GM23338 (cell line): ENCODE measurements at regions not wholly inside any gene's neighbourhood (a gene's known extent, or its start where the extent isn't known, plus 50 kb on each side); places are given as distances from the start of the nearest gene placed in this dataset.

Experiments used
- ATAC-seq: fragments of 200-7000 bp; cut with Tn5 transposase; 3 replicates; pipeline ENCODE4 v1.9.1; 2020
- DNase-seq: peaks from one replicate; pipeline ENCODE4 v3.0.0-alpha.2; 2015; ENCODE audit warnings: low spot score
- H2AFZ ChIP-seq: fragments of 200-600 bp; sonication (generic); 2 replicates; pipeline ENCODE4 v1.8.0; 2016; ENCODE audit warnings: antibody characterized with exemption, mild to moderate bottlenecking, moderate library complexity
- H3F3A ChIP-seq: fragments of 200-600 bp; sonication (generic); replicated peaks from 2 replicates; pipeline ENCODE4 v1.8.0; 2017; ENCODE audit warnings: antibody characterized with exemption, mixed run types, low read depth
- H3K27ac ChIP-seq: fragments of 200-600 bp; sonication (generic); 2 replicates; pipeline ENCODE4 v1.6.1; 2016; ENCODE audit warnings: low read depth
- H3K27me3 ChIP-seq: fragments of 200-600 bp; sonication (generic); 2 replicates; pipeline ENCODE4 v1.8.0; 2016; ENCODE audit warnings: mild to moderate bottlenecking, mixed run types, moderate library complexity; ENCODE audit not compliant: insufficient read depth
- H3K36me3 ChIP-seq: fragments of 200-600 bp; sonication (generic); 2 replicates; pipeline ENCODE4 v1.8.0; 2016; ENCODE audit warnings: mild to moderate bottlenecking; ENCODE audit not compliant: insufficient read depth
- H3K4me1 ChIP-seq: fragments of 200-600 bp; sonication (generic); 2 replicates; pipeline ENCODE4 v1.8.0; 2016; ENCODE audit warnings: mild to moderate bottlenecking, moderate library complexity; ENCODE audit not compliant: insufficient read depth
- H3K4me2 ChIP-seq: fragments of 200-600 bp; sonication (generic); 2 replicates; pipeline ENCODE4 v1.7.1; 2017; ENCODE audit warnings: mixed run types
- H3K4me3 ChIP-seq: fragments of 200-600 bp; sonication (generic); 2 replicates; pipeline ENCODE4 v1.6.1; 2016; ENCODE audit warnings: mixed run types
- H3K79me2 ChIP-seq: fragments of 200-600 bp; sonication (generic); replicated peaks from 2 replicates; pipeline ENCODE4 v1.8.0; 2017; ENCODE audit warnings: mild to moderate bottlenecking; ENCODE audit not compliant: insufficient read depth
- H3K9me2 ChIP-seq: fragments of 200-600 bp; sonication (generic); 2 replicates; pipeline ENCODE4 v1.8.0; 2017; ENCODE audit not compliant: insufficient read depth
- H4K20me1 ChIP-seq: fragments of 200-600 bp; sonication (generic); replicated peaks from 2 replicates; pipeline ENCODE4 v1.8.0; 2017; ENCODE audit warnings: mild to moderate bottlenecking; ENCODE audit not compliant: insufficient read depth
- H3K27ac Mint-ChIP-seq: 2 replicates; pipeline ENCODE4 v1.8.0; 2020; ENCODE audit warnings: inconsistent platforms, mild to moderate bottlenecking, moderate library complexity, mixed read lengths
- H3K27me3 Mint-ChIP-seq: 3 replicates; pipeline ENCODE4 v1.8.0; 2022; ENCODE audit warnings: low read depth, mild to moderate bottlenecking, moderate library complexity, mixed read lengths, inconsistent platforms; ENCODE audit not compliant: insufficient read depth, poor library complexity
- H3K36me3 Mint-ChIP-seq: 3 replicates; pipeline ENCODE4 v1.8.0; 2021; ENCODE audit warnings: low read depth, mild to moderate bottlenecking, inconsistent platforms, moderate library complexity, mixed read lengths
- H3K4me1 Mint-ChIP-seq: 3 replicates; pipeline ENCODE4 v1.8.0; 2020; ENCODE audit warnings: mild to moderate bottlenecking, inconsistent platforms, mixed read lengths
- H3K4me3 Mint-ChIP-seq: 3 replicates; pipeline ENCODE4 v1.8.0; 2021; ENCODE audit warnings: moderate library complexity, mild to moderate bottlenecking, inconsistent platforms, mixed read lengths
- H3K9me3 Mint-ChIP-seq: 3 replicates; pipeline ENCODE4 v1.8.0; 2020; ENCODE audit warnings: moderate library complexity, mild to moderate bottlenecking, inconsistent platforms, mixed read lengths
- CREB1 ChIP-seq: fragments of 250-450 bp; sonication (Bioruptor Pico); IDR thresholded peaks from 2 replicates; pipeline ENCODE4 v1.5.0; 2020; ENCODE audit warnings: low read depth, mild to moderate bottlenecking, moderate library complexity
- EZH2 ChIP-seq: fragments of 200-600 bp; sonication (generic); IDR thresholded peaks from one replicate; pipeline ENCODE4 v1.8.0; 2017; ENCODE audit warnings: antibody characterized with exemption, mild to moderate bottlenecking, low read depth; ENCODE audit not compliant: unreplicated experiment
- EZH2phosphoT487 ChIP-seq: fragments of 200-600 bp; sonication (generic); IDR thresholded peaks from one replicate; pipeline ENCODE4 v1.8.1; 2018; ENCODE audit warnings: antibody characterized with exemption; ENCODE audit not compliant: unreplicated experiment
- JUNB ChIP-seq: IDR thresholded peaks from one replicate; pipeline ENCODE4 v1.6.1; 2016; ENCODE audit warnings: antibody characterized with exemption; ENCODE audit not compliant: unreplicated experiment
- NANOG ChIP-seq: IDR thresholded peaks from 2 replicates; pipeline ENCODE4 v1.6.1; 2016; ENCODE audit warnings: antibody characterized with exemption, borderline replicate concordance
- POLR2AphosphoS5 ChIP-seq: IDR thresholded peaks from 2 replicates; pipeline ENCODE4 v1.6.1; 2016; ENCODE audit warnings: antibody characterized with exemption, low read depth
- STAT1 ChIP-seq: IDR thresholded peaks from one replicate; pipeline ENCODE4 v1.6.1; 2016; ENCODE audit warnings: antibody characterized with exemption; ENCODE audit not compliant: unreplicated experiment
- ZNF114 ChIP-seq: fragments of 250-450 bp; sonication (Bioruptor Pico); IDR thresholded peaks from 2 replicates; pipeline ENCODE4 v1.5.0; 2020; ENCODE audit warnings: mild to moderate bottlenecking, moderate library complexity
- ZNF331 ChIP-seq: fragments of 250-450 bp; sonication (Bioruptor Pico); IDR thresholded peaks from 2 replicates; pipeline ENCODE4 v1.5.0; 2020; ENCODE audit warnings: low read depth, mild to moderate bottlenecking, moderate library complexity
- TF ChIP-seq, protein P1 (sequence below): IDR thresholded peaks from 2 replicates; pipeline ENCODE4 v1.6.1; 2016; ENCODE audit warnings: antibody characterized with exemption
- TF ChIP-seq, protein P2 (sequence below): fragments of 250-450 bp; sonication (Bioruptor Pico); IDR thresholded peaks from 2 replicates; pipeline ENCODE4 v1.5.0; 2020; ENCODE audit warnings: mild to moderate bottlenecking, moderate library complexity
- TF ChIP-seq, protein P3 (sequence below): IDR thresholded peaks from one replicate; pipeline ENCODE4 v1.6.1; 2018; ENCODE audit warnings: antibody characterized with exemption; ENCODE audit not compliant: unreplicated experiment
- TF ChIP-seq, protein P4 (sequence below), 2 experiments: fragments of 200-600 bp in 1 of 2; sonication (generic) in 1 of 2; conservative IDR thresholded peaks; 2 replicates each; pipeline versions ENCODE4 v1.5.1 to v1.6.1; 2016 to 2017; ENCODE audit warnings: antibody characterized with exemption in 2 of 2, low read depth in 2 of 2, mild to moderate bottlenecking in 2 of 2, moderate library complexity in 1 of 2

DNA sequence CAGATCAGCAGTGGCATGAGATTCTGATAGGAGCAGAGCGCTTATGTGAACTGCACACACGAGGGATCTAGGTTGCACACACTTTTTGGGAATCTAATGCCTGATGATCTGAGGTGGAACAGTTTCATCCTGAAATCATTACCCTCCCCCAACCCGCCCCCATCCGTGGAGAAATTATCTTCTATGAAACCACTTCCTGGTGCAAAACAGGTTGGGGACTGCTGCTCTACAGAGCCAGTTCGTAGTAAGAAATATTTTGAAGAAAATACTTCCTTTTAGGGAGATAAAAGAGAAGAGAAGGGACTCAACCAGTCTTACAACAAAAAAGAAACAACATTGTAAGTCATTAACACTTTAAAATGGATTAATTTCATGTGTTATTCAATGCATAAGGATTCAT is 1308.2 kb downstream of the GATA3 start:
- Mint-ChIP-seq H3K9me3 (peaks cover 3% of the 10 kb centered on the region; the same call in 1 of the 3 replicates), H3K27ac (no peak overlapping the region), H3K27me3 (peaks cover 5% of the 10 kb centered on the region), H3K4me3 (no peak overlapping the region), H3K36me3 (no peaks in the 10 kb centered on the region), H3K4me1 (no peaks in the 10 kb centered on the region)
- ATAC-seq, result no peak
- Histone ChIP-seq H3K36me3 (no peaks in the 10 kb centered on the region), H2AFZ (no peak overlapping the region), H3K27me3 (no peaks in the 10 kb centered on the region), H3K79me2 (no peaks in the 10 kb centered on the region), H4K20me1 (no peaks in the 10 kb centered on the region), H3F3A (no peaks in the 10 kb centered on the region), H3K4me2 (no peak overlapping the region), H3K27ac (no peak overlapping the region), H3K4me1 (no peaks in the 10 kb centered on the region), H3K9me2 (no peaks in the 10 kb centered on the region), H3K4me3 (no peak overlapping the region)
- DNase-seq, result no peak
- TF ChIP-seq STAT1 (no peak), EZH2 (no peak), ZNF331 (CRISPR knock-in tag) (no peak), NANOG (no peak), ZNF114 (CRISPR knock-in tag) (no peak), CREB1 (CRISPR knock-in tag) (no peak), POLR2AphosphoS5 (no peak), JUNB (no peak), EZH2phosphoT487 (no peak)
- TF ChIP-seq, protein P1, sequence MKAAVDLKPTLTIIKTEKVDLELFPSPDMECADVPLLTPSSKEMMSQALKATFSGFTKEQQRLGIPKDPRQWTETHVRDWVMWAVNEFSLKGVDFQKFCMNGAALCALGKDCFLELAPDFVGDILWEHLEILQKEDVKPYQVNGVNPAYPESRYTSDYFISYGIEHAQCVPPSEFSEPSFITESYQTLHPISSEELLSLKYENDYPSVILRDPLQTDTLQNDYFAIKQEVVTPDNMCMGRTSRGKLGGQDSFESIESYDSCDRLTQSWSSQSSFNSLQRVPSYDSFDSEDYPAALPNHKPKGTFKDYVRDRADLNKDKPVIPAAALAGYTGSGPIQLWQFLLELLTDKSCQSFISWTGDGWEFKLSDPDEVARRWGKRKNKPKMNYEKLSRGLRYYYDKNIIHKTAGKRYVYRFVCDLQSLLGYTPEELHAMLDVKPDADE, result no peak
- TF ChIP-seq, protein P2, sequence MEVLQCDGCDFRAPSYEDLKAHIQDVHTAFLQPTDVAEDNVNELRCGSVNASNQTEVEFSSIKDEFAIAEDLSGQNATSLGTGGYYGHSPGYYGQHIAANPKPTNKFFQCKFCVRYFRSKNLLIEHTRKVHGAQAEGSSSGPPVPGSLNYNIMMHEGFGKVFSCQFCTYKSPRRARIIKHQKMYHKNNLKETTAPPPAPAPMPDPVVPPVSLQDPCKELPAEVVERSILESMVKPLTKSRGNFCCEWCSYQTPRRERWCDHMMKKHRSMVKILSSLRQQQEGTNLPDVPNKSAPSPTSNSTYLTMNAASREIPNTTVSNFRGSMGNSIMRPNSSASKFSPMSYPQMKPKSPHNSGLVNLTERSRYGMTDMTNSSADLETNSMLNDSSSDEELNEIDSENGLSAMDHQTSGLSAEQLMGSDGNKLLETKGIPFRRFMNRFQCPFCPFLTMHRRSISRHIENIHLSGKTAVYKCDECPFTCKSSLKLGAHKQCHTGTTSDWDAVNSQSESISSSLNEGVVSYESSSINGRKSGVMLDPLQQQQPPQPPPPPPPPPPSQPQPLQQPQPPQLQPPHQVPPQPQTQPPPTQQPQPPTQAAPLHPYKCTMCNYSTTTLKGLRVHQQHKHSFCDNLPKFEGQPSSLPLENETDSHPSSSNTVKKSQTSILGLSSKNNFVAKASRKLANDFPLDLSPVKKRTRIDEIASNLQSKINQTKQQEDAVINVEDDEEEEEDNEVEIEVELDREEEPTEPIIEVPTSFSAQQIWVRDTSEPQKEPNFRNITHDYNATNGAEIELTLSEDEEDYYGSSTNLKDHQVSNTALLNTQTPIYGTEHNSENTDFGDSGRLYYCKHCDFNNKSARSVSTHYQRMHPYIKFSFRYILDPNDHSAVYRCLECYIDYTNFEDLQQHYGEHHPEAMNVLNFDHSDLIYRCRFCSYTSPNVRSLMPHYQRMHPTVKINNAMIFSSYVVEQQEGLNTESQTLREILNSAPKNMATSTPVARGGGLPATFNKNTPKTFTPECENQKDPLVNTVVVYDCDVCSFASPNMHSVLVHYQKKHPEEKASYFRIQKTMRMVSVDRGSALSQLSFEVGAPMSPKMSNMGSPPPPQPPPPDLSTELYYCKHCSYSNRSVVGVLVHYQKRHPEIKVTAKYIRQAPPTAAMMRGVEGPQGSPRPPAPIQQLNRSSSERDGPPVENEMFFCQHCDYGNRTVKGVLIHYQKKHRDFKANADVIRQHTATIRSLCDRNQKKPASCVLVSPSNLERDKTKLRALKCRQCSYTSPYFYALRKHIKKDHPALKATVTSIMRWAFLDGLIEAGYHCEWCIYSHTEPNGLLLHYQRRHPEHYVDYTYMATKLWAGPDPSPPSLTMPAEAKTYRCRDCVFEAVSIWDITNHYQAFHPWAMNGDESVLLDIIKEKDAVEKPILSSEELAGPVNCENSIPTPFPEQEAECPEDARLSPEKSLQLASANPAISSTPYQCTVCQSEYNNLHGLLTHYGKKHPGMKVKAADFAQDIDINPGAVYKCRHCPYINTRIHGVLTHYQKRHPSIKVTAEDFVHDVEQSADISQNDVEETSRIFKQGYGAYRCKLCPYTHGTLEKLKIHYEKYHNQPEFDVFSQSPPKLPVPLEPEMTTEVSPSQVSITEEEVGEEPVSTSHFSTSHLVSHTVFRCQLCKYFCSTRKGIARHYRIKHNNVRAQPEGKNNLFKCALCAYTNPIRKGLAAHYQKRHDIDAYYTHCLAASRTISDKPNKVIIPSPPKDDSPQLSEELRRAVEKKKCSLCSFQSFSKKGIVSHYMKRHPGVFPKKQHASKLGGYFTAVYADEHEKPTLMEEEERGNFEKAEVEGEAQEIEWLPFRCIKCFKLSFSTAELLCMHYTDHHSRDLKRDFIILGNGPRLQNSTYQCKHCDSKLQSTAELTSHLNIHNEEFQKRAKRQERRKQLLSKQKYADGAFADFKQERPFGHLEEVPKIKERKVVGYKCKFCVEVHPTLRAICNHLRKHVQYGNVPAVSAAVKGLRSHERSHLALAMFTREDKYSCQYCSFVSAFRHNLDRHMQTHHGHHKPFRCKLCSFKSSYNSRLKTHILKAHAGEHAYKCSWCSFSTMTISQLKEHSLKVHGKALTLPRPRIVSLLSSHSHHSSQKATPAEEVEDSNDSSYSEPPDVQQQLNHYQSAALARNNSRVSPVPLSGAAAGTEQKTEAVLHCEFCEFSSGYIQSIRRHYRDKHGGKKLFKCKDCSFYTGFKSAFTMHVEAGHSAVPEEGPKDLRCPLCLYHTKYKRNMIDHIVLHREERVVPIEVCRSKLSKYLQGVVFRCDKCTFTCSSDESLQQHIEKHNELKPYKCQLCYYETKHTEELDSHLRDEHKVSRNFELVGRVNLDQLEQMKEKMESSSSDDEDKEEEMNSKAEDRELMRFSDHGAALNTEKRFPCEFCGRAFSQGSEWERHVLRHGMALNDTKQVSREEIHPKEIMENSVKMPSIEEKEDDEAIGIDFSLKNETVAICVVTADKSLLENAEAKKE (CRISPR knock-in tag), result no peak
- TF ChIP-seq, protein P3, sequence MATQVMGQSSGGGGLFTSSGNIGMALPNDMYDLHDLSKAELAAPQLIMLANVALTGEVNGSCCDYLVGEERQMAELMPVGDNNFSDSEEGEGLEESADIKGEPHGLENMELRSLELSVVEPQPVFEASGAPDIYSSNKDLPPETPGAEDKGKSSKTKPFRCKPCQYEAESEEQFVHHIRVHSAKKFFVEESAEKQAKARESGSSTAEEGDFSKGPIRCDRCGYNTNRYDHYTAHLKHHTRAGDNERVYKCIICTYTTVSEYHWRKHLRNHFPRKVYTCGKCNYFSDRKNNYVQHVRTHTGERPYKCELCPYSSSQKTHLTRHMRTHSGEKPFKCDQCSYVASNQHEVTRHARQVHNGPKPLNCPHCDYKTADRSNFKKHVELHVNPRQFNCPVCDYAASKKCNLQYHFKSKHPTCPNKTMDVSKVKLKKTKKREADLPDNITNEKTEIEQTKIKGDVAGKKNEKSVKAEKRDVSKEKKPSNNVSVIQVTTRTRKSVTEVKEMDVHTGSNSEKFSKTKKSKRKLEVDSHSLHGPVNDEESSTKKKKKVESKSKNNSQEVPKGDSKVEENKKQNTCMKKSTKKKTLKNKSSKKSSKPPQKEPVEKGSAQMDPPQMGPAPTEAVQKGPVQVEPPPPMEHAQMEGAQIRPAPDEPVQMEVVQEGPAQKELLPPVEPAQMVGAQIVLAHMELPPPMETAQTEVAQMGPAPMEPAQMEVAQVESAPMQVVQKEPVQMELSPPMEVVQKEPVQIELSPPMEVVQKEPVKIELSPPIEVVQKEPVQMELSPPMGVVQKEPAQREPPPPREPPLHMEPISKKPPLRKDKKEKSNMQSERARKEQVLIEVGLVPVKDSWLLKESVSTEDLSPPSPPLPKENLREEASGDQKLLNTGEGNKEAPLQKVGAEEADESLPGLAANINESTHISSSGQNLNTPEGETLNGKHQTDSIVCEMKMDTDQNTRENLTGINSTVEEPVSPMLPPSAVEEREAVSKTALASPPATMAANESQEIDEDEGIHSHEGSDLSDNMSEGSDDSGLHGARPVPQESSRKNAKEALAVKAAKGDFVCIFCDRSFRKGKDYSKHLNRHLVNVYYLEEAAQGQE, result no peak
- TF ChIP-seq, protein P4, sequence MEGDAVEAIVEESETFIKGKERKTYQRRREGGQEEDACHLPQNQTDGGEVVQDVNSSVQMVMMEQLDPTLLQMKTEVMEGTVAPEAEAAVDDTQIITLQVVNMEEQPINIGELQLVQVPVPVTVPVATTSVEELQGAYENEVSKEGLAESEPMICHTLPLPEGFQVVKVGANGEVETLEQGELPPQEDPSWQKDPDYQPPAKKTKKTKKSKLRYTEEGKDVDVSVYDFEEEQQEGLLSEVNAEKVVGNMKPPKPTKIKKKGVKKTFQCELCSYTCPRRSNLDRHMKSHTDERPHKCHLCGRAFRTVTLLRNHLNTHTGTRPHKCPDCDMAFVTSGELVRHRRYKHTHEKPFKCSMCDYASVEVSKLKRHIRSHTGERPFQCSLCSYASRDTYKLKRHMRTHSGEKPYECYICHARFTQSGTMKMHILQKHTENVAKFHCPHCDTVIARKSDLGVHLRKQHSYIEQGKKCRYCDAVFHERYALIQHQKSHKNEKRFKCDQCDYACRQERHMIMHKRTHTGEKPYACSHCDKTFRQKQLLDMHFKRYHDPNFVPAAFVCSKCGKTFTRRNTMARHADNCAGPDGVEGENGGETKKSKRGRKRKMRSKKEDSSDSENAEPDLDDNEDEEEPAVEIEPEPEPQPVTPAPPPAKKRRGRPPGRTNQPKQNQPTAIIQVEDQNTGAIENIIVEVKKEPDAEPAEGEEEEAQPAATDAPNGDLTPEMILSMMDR (conservative IDR thresholded peaks at IDR 0.05; ENCODE audit: low read depth in 2 of 2), result no peak
